HG02981 (cell line): ENCODE measurements at regions not wholly inside any gene's neighbourhood (a gene's known extent, or its start where the extent isn't known, plus 50 kb on each side); places are given as distances from the start of the nearest gene placed in this dataset.
"Not testable (repeated sequence)": the region's sequence is repeated elsewhere in the genome, so short reads cannot be mapped to it uniquely, and the experiment has no call there.

Experiments used
- ATAC-seq: cut with Tn5 transposase; IDR thresholded peaks from one replicate; pipeline ENCODE4 v1.9.1; 2021; ENCODE audit warnings: mild to moderate bottlenecking, moderate library complexity; ENCODE audit not compliant: unreplicated experiment

GRCh38 chr2:180246268-180246667 is 239.2 kb upstream of the CWC22 start:
- no peak for ATAC-seq

DNA sequence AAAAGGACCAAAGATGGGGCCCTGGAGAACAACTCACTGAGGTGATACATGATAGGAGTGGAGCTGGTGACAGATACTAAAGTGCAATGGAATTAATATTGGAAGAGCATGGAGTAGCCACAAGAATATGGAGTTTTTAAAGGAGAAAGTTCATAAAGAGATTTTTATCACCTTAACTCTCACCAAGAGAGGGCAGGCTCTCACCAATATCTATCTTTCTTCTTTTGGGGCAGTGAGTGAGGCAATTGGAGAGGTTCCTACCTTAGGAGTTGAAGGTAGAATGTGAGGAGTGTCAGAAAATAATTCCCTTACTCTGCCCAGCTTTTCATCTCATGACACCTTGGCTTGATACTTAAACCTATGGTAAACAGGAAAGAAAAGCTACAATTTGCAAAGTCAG is 233.7 kb upstream of the CWC22 start:
- ATAC-seq: no peak

DNA sequence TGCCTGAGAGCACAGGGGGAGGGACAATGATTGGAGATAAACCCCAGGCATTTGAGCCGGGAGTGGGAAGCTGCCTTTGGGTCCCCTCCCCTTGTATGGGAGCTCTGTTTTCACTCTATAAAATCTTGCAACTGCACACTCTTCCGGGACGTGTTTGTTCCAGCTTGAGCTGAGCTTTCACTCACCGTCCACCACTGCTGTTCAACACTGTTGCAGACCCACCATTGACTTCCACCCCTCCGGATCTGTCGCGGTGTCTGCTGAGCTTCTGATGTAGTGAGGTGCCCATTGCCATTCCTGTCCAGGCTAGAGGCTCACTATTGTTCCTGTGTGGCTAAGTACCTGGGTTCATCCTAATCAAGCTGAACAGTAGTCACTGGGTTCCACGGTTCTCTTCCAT is 231.6 kb upstream of the CWC22 start:
- ATAC-seq: no peak

GRCh38 chr2:180236061-180236460 is 229.0 kb upstream of the CWC22 start:
- ATAC-seq: not testable (repeated sequence)

DNA sequence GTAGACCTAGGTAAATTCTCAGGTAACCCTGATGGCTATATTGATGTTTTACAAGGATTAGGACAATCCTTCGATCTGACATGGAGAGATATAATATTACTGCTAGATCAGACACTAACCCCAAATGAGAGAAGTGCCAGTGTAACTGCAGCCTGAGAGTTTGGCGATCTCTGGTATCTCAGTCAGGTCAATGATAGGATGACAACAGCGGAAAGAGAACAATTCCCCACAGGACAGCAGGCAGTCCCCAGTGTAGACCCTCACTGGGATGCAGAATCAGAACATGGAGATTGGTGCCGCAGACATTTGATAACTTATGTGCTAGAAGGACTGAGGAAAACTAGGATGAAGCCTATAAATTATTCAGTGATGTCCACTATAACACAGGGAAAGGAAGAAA is 228.4 kb upstream of the CWC22 start:
- not testable (repeated sequence) for ATAC-seq

DNA sequence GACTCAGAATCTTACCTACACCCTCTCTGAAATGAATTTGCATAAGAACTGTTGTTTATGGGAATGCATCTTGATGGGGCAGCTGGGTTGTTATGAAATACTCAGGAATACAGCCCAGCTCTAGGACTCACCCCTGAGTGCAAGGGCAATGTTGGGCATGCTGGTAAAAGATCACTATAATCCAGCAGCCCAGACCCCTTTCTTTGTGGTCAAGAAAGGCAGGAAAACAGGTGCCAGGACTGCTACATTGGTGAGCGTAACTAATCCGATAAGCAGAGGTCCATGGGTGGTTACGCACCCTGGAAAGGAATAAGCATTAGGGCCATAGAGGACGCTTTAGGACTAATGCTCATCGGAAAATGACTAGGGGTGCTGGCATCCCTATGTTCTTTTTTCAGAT is 227.9 kb upstream of the CWC22 start:
- not testable (repeated sequence) for ATAC-seq

GRCh38 chr2:180231015-180231414 is 223.9 kb upstream of the CWC22 start:
- no peak for ATAC-seq

GRCh38 chr2:180227461-180227860 is 220.4 kb upstream of the CWC22 start:
- no peak for ATAC-seq

- no peak for ATAC-seq
Observed at GRCh38 chr2:180225118-180225517, 218.0 kb upstream of the CWC22 start.

DNA sequence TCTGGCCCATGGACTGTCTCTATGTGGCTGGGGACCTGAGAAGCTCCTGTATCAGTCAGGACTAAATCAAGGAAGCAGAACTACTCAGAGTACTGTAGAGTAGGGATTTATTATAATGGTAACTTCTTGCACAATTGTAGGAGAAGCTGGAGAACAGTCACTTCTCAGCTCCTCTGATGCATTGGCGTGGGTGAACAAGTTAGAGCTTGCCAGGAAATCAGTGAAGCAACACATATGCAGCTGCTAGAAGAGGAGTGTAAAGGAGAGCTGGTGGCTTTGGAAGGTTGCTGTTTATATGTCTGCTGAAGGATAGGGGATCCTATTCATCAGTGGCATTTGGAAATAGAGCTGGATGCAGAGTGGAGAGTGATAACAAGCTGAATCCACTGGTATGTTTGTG is 215.5 kb upstream of the CWC22 start:
- no peak for ATAC-seq

GRCh38 chr2:180219491-180219890 is 212.4 kb upstream of the CWC22 start:
- ATAC-seq: no peak

DNA sequence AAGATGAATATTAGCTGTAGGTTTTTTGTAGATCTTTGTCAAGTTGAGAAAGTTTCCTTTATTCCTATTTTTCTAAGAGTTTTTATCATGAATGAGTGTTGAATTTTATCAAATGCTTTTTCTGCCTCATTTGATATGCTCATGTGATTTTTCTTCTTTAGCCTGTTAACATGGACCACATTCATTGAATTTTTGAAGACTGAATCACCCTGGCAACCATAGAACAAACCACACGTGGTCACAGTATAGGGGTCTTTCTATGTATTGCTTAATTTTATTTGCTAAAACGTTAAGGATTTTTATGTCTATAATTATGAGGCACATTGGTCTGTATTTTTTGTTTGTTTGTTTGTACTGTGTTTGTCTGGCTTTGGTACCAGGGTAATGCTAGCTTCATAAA is 201.7 kb upstream of the CWC22 start:
- ATAC-seq: no peak

DNA sequence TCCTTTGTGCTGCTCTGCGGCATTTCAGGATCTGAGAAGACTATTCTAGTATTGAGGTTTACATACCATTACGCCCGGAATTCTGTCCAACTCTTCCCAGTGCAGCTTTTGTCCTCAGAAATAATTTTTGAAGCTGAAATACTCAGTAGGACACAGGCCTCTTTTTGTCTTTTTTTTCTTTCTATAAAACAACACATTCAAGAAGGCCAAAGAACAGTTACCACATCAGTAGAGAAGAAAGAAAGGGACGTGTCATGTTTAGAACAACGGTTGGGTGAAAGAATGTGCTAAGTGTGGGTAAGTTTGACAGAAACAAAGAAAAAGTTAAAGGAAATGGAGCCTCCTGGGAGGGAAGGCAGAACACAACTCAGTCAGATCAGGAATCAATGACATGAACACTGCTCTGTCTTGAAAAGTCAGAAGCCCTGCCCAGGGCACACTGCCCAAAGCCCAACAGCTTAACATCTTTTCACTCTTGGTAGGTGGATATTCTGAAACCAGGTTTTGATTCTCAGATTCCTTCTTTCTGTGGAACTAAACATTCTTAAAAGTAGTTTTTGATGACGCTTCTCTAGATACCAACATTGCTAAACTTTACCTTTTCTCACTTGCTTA is 198.6 kb upstream of the CWC22 start:
- ATAC-seq: no peak

DNA sequence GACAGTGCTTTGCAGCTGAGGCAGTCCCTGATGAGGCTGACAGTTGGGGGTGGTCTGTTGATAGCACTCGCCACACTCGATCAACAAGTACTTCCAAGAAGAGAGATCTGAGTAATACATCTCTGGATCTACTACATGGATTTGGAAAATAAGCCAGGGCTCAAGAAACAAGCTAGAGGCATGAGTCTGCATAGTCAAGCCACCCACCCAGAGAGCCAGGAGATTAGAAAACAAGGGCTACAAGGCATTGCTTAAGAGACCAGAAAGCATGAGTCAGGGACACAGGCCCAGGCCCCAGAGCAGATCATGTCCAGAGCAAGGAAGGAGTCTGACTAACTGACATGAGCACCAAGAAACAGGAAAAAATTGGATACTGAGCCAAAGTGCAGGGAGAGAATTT is 196.9 kb upstream of the CWC22 start:
- ATAC-seq: no peak

DNA sequence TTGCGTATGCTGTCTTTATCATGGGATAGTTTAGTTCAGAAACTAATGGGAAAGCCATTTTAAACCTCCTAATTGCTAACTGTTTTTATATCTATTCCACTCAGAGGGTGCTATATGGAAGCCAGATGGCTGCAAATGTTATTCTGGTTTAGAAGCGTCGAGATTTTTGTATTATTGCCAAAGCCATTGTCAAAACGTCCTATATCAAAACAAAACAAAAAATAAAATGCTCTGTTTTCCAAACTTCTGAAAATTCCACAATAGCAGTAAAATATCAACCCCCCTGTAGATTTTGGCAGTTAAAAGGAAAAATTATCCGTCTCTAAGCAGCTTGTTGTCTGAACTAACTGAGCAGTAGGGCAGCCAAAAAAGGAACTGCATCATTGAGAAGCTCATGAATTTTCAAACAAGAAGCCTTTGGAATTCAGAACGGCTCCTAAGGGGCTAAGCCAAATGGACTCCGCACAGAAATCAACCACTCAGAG is 195.4 kb upstream of the CWC22 start:
- no peak for ATAC-seq

DNA sequence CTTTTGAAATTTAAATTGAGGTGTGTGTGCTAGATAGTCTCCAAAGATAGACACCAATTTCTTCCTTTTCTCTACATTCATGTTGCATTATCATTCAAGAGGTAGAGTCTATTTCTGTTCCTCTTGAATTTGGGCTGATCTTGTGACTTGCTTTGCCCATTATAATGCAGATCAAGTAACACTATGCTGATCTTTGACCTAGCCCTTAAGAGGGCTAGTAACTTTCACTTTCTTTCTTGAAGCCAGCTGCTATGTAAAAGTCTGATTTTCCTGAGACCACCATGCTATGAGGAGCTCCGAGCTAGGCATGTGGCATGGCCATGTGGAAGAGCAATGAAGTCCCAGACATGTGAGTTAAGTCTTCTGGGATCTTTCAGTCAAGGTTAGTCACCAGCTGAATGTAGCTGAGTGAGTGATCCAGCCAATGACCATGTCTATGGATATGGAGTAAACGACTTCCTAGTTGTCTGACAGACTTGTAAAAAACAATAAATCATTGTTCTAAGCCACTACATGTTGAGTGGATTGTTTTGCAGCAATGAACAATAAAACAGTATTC is 189.4 kb upstream of the CWC22 start:
- no peak for ATAC-seq

DNA sequence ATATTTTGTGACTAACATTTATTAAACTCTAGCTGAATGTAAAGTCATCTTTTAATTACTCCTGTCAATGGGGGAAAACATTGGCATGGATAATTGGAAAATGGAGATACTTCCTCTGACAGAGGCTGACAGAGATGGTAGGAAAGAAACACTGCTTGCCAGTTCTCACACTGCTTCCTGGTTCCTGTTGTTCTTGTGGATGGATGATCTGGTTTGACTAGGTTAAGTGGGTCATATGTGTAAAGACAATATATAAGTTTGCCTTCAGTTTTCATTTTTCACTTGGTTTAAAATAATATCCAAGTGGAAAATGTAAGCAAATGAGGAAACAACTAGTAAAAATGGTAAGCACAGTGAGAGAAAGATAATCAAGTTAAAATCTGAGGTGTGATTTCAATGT is 188.8 kb upstream of the CWC22 start:
- no peak for ATAC-seq

DNA sequence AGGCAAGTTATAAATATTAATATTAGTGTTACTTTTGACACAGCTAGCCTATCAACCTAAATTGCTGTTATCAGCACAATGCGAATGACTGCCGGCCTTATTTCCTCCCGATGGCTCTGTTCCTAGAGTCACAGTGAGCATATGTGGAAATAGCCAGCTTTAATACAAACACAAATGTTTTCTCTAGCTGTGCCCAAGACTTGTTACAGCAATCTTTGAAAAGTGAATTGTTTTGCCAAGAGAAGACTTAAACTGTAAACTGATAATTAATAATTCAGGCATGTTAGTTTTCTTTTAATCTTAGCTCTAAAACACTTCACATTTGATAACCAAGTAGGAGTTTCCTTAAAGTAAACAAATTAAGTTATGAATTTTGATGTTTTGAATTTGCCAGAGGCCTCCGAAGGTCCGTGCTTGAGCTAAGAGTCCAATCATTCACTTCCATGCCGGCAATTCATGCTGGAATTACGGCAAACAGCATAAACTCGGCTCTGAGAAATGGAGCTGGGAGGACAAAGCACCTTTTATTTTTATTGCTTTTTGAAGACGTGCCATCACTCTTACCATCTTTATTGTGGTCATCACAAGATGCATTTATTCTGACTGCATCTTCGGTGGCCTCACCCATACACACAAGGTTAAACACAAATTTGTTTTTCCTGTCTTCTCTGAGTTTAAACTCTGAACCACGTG is 184.5 kb upstream of the CWC22 start:
- ATAC-seq: no peak

GRCh38 chr2:180190851-180191250 is 183.8 kb upstream of the CWC22 start:
- no peak for ATAC-seq

- no peak for ATAC-seq
Observed at GRCh38 chr2:180187611-180188010, 180.5 kb upstream of the CWC22 start.

GRCh38 chr2:180184506-180184905 is 177.4 kb upstream of the CWC22 start:
- ATAC-seq: no peak

GRCh38 chr2:180180511-180180910 is 173.4 kb upstream of the CWC22 start:
- no peak for ATAC-seq
